ENCODE measurements at regions not wholly inside any gene's neighbourhood (a gene's known extent, or its start where the extent isn't known, plus 50 kb on each side); places are given as distances from the start of the nearest gene placed in this dataset.

DNA sequence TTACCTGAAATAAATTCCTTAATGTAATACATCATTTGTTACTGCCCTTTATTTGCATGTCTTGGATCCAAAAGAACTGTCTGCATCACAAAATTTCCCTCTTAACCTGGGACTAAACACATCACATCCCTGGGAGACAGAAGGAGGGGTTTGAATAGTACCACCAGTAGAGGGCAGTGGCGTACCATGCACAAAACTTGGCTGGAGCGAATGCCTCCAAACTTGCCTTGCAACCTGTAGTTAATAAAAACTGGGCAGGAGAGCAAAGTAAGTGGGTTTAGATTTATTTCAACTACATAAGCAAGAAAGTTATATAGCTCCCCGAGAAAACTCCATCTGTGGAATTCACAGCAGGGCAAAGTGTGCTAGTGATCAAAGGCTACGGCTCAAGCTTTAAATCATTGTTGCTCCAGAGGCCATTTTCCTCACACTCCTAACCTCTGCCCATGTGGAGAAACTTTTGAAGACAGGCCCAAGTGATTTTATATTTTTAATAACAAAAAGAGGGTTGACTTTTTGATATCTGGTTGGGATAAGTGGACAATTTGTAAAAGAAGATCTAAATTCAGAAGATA lies 1176.7 kb upstream of the SEL1L start:
- TF ChIP-seq, protein P1, sequence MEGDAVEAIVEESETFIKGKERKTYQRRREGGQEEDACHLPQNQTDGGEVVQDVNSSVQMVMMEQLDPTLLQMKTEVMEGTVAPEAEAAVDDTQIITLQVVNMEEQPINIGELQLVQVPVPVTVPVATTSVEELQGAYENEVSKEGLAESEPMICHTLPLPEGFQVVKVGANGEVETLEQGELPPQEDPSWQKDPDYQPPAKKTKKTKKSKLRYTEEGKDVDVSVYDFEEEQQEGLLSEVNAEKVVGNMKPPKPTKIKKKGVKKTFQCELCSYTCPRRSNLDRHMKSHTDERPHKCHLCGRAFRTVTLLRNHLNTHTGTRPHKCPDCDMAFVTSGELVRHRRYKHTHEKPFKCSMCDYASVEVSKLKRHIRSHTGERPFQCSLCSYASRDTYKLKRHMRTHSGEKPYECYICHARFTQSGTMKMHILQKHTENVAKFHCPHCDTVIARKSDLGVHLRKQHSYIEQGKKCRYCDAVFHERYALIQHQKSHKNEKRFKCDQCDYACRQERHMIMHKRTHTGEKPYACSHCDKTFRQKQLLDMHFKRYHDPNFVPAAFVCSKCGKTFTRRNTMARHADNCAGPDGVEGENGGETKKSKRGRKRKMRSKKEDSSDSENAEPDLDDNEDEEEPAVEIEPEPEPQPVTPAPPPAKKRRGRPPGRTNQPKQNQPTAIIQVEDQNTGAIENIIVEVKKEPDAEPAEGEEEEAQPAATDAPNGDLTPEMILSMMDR (IDR thresholded peaks at IDR 0.05), result peak; percentile 45 to 90 (median 80)
- no peak for TF ChIP-seq POLR2A (IDR thresholded peaks at IDR 0.05)
